GM12872 (cell line): ENCODE measurements at regions not wholly inside any gene's neighbourhood (a gene's known extent, or its start where the extent isn't known, plus 50 kb on each side); places are given as distances from the start of the nearest gene placed in this dataset.

Experiments used
- CTCF ChIP-seq: IDR thresholded peaks from 3 replicates; pipeline ENCODE4 v1.5.1; 2011; ENCODE audit warnings: low read depth, mild to moderate bottlenecking, low read length, moderate library complexity; ENCODE audit not compliant: insufficient read depth

DNA sequence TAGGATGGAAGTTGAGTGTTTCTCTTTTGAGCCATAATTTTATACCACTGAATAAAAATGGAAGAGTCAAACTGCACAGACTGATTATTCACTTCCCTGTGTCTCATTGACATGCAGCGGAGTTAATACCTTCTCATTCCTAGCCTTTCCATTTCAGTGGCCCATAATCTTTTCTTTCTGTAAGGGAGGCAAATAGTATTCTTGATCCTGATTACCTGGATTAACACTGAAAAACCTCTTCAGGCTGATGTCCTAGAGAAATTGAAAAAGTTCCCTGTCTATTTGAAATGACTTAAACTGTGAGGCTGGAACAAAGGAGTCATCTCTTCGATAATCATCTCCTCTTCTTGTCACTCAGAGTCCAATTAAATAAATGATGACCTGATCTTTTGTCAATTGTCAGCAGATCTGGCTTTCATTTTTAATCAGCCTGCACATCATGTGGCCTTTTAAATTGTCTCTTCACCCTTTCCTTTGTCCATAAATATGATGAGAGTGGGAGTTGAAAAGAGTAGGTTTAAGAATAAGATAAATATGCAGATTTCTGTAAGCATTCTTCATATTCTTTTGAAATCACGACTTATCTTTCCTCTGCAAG, 713.0 kb downstream of the EPM2A start:
- no peak for TF ChIP-seq CTCF

- no peak for TF ChIP-seq CTCF
These were observed 712.1 kb downstream of the EPM2A start for GRCh38 chr6:145023116-145023726.

DNA sequence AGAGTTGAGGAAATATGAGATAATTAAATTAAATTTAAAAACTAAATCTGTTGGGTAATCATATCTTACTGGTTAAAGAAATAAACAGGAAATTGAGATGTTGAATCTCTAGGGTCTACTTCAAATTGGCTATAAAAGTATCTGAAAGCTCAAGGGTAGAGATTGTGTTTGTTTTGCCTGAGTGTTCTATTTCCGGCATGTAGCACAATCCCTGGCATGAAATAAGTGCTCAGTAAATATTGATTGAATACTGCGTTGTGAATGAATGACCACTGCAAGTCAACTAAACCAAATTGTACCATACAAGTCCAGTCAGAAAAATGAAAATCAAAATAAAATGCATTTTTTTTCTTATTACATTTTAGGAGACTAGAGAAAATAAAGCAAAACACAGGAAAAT, 709.8 kb downstream of the EPM2A start:
- TF ChIP-seq CTCF: no peak

GRCh38 chr6:145026267-145026679, 709.0 kb downstream of the EPM2A start:
- TF ChIP-seq CTCF: no peak

GRCh38 chr6:145028144-145028818, 707.0 kb downstream of the EPM2A start:
- TF ChIP-seq CTCF: peak; percentile 53

- TF ChIP-seq CTCF: no peak
These were observed 704.3 kb downstream of the EPM2A start for GRCh38 chr6:145031001-145031400.

GRCh38 chr6:145031962-145032361, 703.4 kb downstream of the EPM2A start:
- no peak for TF ChIP-seq CTCF
